GM19023 (cell line): ENCODE measurements at regions not wholly inside any gene's neighbourhood (a gene's known extent, or its start where the extent isn't known, plus 50 kb on each side); places are given as distances from the start of the nearest gene placed in this dataset.

Experiments used
- ATAC-seq: cut with Tn5 transposase; IDR thresholded peaks from one replicate; pipeline ENCODE4 v1.9.1; 2021; ENCODE audit warnings: mild to moderate bottlenecking, moderate library complexity; ENCODE audit not compliant: unreplicated experiment

DNA sequence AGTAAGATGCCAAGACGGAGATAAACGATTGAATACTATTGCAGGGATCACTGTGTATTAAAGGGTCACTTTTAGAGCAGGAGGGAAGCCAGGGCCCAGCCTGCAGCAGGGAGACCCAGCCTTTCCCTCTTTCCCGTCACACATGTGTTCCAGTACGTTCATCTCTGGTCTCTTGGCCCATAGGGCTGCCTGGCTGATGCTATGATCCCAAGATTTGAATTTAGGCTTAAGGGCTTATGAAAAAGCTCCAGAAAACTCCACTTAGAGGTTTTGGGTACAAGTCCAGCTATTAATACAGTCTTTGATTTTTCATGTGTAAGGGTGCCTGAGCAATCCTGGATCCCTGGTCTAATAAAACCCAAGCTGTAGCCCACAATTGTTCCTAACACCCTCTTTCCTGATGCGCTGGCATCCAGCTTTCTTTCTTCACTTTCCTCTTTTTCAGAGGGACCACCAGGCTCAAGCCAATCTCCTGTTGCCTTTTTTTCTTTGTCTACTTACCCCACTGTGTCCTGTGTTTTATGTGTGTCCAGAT, 359.6 kb upstream of the USP24 start:
- no peak for ATAC-seq

DNA sequence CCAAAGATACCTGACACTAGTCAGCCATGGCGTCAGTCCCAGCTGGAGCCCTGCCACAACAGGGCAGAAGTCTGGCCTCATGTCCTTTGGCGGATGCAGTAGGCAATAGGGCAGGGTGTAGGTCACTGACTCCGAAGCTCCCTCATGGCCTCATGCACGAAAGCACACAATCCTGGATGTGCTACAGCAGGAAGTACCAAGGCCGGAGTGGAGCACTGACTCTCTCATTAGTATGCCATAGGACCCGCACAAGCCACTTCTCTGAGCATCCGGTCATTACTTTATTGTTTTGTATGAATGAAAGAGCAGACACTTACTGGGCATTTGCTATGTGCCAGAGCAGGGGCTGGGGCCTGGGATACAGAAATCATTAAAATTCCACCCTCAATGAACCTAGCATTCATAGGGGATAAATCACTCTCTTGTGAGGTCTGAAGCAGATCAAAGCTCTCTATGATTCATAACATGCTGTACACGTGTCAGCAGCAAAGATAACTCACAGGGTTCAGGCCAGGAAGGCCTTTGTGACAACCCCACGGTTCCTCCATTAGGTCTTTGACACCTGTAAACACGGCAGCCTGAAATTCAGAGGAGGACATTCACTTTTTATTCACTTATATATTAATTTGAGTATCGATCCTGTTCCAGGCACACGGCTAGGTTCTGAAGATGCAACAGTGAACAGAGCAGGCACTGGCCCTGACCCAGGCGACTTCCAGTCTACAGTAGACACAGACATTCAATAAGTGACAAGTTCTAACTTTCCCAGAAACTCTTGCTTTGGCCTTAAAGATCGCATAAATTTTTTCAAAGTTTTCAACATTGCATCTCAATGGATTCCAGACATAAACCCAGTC, 357.9 kb upstream of the USP24 start:
- no peak for ATAC-seq

DNA sequence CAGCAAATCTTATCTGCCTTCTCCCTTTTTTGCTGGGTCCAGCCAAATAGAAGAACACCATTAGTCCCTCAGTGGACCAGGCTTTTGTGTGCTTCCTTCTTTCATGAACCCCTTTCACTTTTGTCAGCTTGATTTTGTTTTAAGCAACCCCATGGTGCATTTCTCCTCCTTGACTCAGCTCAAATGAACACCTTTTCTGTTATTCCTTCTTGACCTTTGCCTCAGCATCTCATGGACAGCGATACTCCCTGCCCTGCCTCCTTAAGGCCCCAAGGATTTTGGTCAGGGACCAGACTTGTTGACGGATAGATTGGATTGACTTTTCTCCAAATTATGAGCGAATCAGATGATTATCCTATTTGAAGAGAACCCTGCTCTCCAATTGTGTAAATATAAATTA, 356.6 kb upstream of the USP24 start:
- no peak for ATAC-seq

DNA sequence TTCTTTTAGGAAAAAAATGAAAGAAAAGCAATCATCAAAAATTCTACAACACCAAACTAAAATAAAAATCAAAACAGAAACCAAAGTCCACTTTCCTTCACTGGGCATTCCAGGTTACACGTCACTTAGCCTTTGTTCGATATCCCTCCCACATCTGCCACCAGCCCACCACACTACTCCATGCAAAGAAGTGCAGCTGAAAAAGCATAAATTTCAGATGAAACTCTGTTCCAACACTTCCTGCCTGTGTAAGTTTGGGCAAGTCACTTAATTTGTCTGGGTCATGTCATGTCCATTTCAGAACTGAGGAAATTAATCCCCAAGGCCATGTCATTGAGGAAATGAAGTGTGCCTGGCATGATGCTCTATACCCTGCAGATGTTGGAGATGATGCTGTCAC, 354.3 kb upstream of the USP24 start:
- no peak for ATAC-seq

DNA sequence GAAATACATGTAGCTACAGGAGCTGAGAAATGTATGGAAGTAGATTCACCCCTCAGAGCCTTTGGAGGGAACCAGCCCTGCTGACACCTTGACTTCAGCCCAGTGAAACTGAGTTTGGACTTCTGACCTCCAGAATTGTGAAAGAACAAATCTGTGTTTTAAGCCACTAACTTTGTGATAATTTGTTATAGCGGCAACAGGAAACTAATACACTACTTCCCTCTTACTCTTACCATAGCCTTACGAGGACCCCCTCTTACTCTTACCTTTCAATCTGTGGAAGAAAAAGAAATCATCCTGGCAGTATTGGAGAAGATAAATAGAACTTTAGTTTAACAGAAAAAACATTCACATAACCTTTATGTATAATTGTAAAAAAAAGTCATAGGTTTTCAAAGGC, 353.6 kb upstream of the USP24 start:
- ATAC-seq = no peak

DNA sequence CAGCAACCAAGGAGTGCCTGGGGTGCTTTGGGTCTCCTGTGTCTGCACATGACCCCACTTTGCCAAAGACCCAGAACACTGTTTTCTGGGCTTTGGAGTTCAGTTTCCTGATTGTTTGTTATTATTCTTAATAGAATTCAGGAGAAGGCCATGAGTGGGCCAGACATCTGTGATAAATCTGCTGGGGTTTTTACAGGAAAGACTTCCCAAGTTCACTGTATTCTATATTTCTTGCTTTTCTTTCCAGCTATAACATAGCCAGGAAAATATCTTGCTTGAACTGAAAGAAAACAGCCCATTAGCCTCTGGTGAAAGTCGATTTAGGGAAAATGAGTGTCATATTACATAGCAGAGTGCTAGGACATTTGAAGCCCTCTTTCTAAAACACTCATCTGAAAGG, 345.1 kb upstream of the USP24 start:
- no peak for ATAC-seq

DNA sequence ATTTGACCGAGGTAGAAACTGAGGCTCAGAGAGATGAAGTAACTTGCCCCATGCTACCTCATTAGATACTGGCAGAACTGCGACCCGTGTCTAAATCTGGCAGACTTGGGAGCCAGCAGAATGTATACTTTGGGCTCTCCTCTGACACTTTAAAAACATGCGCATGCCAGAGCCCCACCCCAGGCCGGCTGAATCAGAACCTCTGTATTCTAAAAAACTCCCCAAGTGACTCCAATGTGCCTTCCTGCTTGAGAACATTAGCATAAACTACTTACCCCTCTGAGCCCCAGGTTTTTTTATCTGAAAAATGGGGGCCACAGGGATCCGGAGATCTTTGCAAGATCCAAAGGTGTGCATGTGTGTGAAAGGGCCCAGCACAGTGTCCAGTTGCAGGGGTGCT, 344.7 kb upstream of the USP24 start:
- no peak for ATAC-seq

DNA sequence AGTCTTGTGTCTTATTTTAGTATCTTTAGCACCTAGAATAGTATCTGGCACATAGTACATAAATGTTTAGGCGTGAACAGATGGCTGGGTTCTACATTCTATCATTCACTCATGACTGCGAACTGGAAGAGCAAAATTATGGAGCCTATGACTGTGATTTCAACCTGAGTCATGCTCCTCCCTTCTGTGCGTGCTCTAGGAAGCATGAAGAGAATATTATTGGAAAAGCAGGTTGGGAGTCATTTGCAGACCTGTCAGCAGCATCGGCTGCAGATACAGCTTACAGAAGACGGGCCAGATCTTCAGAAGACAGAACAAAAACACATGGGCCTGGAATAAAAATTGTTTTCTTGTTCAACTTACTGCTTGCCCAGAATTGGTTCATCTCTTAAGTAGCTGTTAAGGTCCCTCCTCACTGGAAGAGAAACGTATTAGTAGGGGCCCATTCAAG, 344.0 kb upstream of the USP24 start:
- ATAC-seq = no peak

DNA sequence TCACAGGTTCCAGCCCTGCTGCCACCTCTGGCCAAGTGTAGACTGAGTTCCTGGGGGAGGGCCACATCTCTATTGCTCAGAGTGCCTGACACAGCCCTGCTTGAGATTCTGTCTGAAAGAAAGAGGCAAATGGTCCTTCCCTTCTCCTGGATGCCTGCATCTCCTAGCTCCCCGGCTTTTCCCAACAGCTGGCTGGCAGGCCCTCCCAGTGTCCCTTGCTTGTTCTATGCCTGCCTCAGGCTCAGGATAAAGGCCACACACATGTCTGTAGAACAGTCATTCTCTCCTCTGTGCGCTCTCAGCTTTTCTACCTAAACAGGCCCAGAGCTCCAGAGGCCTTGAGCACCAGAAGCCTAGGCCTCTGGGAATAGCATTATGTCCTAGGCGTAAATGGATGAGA, 343.4 kb upstream of the USP24 start:
- no peak for ATAC-seq

DNA sequence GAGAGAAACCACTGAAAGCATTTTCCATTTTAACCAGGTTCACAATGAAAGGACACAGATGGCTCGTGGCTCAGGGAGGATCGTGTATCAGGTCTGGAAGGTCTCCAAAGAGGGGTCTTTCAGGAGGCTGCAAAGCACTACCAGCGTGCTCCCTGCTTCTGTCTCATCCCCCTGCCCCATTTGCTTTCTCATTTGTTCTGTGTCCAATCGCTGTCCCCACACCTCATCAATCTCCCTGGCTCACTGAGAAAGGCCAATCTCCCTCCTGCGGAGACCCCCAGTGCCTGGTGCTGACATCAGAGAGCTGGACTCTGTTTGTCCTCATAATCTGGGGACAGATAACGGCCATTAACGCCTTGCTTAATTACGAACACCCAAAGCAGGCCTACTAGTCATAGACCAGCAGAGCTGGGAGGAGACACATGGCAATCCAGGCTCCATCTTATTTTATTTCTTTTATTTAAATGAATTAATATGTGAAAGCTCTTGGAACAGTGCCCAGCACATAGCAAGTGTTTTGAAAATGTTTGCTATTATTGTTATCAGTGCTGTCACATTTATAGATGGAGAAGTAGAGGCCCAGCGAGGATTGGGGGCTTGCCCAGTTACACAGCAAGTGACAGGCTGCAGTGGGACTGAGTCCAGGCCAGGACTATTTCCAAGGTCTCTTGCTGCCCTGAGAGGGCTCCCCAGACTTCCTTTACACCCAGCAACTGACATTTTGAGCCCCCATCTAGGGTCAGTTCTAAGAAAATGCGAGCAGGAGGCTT, 341.0 kb upstream of the USP24 start:
- no peak for ATAC-seq

DNA sequence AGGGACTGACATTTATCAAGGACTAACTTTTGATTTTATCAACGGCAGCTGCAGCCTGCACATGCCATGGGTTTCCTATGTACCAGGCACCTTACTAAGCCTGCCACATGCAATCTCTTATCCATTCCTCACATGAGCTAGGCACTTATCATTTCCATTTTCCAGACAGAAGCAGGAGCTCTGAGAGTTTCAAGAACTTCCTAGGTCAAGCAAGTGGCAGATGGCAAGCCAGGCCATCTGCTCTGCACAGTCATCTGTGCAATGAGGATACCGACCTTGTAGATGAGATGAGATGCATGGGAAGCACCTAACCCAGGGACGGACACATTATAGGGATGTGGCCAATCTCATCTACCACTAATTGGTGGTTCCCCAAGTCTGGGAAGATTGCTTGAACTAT, 339.4 kb upstream of the USP24 start:
- ATAC-seq = no peak

DNA sequence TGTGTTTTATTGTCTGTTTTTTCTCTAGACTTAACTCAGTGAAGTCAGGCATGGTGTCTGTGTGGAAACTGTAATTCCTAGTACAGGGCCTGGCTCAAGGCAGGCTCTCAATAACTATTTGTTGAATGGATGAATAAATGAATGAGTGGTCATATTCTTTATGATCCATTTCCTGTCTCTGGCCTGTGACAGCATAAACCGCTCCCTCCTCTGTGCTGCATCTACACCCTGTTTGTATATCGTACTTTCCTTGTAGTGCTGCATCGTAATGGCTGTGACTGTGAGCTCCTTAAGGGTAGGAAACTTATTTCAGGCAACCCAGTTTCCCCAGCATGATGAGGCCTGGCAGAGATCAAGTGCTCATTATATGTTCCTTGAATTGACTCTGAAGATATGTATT, 337.5 kb upstream of the USP24 start:
- ATAC-seq = no peak

DNA sequence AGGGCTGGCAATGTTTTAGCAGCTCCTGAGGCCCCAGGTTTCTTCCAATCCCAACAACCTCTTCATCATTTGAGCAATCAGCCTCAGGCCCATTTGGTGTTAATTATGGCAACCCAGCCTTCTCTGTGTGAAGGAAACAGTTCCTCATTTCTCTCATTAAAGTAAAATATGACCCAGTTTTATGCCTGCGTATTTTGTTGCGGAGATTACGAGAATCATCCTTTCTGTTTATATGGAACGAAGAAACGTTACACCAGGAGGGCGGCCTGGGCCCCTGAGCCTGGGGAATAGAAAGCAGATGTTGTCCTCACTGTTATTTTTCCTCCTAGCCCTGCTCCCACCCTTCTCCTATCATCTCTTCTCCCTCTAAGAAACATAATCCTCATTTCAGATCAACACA, 332.2 kb upstream of the USP24 start:
- ATAC-seq = no peak

DNA sequence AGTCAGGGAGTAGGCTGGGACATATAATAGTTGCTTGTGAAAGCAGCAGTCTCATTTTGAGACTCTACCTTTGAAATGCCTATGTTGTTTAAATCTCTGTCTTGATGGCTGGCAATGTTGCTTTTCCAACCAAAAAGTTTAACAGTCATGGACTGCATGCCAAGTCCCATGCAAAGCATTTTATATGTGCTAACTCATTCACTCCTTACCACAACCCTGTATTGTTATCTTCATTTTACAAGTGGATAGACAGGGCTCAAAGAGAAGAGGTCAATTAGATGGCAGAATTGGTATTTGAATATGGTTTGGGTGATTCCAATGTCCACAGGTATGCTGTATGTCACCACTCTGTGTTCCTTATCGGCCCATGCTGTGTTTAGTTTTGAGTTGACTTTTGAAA, 331.4 kb upstream of the USP24 start:
- no peak for ATAC-seq

DNA sequence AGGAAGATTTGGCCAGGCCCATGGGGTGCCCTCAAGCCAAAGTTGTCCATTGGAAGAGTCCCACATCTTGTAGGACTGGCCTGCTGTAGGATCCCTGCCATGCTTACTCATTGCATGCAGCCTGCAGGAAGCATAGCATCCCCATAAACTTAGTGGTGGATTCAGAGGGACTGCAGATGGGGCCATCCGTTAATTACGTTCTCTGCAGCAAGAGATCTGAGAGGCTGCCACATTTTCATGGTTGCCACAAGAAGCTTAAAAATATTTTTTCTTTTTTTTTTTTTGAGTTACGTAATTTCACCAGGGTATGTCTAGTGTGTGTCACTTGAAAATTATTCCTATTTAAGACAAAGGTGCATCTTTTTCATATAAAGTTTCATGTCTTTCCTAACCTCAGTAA, 329.7 kb upstream of the USP24 start:
- ATAC-seq = no peak

DNA sequence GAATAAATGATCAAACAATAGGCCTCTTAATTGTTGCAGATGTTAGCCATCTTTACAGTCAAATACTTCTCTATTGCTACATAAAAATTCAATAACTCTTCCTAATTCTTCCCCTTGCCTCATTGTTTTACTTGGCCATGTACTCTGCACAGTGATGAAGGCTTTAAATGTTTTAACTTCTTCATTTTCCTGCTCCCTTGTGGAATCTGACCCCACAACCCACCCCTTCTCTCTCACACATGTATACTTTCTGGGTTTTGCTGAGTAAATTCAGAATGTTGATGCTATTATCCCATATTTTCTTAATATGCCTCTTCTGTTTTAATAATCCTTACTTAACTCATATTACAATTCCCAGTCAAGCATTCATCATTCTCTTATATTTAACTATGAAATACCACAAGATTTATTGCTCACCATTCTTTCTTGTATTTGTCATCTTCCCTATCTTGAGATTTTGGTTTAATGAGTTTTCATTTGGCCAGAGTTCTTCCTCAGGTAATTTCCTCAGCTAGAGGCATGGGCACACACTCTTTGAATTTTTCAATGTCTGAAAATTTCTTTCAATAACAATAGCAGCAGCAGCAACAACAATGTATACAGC, 327.8 kb upstream of the USP24 start:
- no peak for ATAC-seq

DNA sequence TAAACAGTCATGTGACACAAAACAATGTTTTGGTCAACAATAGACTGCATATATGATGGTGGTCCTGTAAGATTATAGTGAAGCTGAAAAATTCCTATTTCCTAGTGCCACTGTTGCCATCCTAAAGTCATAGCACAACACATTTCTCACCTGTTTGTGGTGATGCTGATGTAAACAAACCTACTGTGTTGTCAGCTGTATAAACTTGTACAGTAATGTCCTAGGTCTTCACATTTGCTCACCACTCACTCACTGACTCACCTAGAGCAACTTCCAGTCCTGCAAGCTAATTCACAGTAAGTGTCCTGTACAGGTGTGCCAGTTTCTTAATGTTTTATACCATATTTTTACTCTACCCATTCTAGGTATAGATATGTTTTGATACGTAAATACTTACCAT, 326.1 kb upstream of the USP24 start:
- ATAC-seq = no peak

DNA sequence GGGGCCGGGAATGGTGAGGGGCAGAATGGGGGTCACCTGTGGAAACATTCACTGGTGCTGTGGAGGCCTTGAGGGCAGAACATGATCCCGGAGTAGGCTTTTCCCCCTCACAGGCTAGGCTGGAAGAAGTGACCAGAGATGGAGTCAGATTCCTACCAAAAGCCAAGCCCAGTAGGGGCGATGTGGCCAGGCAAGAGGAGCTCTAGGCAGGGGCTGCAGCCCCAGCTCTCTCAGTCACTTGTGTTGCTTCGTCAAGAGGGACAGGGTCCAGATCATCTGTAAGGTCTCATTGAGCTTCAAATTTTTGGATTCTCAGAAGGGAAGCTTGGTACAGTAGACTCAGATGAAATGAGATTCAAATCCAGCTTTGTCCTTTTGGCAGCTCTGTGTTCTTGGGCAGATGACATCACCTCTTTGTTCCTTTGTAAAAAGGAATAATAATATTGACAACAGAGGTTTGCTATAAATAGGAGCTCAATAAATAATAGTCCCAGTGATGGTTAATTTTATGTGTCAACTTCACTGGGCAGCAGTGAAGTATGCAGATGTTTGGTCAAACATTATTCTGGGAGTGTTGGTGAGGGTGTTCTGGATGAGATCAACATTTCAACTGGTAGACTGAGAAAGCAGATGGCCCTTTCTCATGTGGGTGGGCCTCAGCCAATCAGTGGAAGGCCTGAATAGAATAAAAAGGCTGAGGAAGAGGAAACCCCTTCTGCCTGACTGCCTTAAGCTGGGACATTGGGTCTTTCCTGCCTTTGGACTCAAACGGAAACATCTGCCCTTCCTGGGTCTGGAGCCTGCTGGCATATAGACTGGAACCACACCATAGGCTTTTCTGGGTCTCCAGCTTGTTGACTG, 324.7 kb upstream of the USP24 start:
- ATAC-seq = no peak

DNA sequence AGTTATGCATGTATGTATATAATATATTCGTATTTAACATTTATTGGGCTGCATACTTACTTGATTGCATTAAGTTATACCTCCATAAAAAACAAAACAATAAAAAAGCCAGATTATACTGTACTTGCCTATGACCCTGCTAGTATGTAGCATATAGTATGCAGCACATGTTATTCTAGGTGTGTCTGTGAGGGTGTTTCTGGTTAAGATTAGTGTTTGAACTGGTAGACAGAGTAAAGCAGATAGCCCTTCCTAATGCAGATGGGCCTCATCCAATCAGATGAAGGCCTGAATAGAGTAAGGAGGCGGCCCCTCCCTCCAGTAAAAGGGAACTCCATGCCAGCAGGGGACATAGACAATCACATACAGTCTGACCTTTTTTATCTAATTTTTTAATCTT, 323.3 kb upstream of the USP24 start:
- ATAC-seq = no peak

DNA sequence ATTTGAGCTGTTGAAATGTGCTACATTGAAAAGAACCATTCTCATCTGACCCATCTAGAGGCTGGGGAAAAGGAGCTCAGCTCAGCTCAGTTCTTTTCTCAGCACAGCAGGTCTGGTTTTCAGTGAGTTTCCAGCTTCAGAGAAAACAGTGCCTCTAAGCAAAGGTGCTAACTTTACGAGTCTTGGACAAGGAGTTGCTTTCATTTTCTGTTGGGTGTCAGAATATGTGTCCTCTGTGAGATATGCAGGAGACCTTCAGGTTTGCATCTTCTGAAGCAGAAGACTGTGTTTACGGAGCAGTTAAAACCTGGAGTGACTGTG, 321.3 kb upstream of the USP24 start:
- no peak for ATAC-seq
